ENCODE measurements at regions not wholly inside any gene's neighbourhood (a gene's known extent, or its start where the extent isn't known, plus 50 kb on each side); places are given as distances from the start of the nearest gene placed in this dataset.

GRCh38 chr11:112465433-112466024 is 204.9 kb upstream of the PLET1 start:
- no peak for DNase-seq (ENCODE audit: low read depth)

GRCh38 chr11:112467721-112468120 is 207.1 kb upstream of the PLET1 start:
- DNase-seq (ENCODE audit: low read depth) = no peak

- DNase-seq (ENCODE audit: low read depth) = no peak
Measured at GRCh38 chr11:112469376-112469775, 208.7 kb upstream of the PLET1 start.

- no peak for DNase-seq (ENCODE audit: low read depth)
Measured at GRCh38 chr11:112470355-112470754, 209.7 kb upstream of the PLET1 start.

GRCh38 chr11:112471731-112472130 is 211.1 kb upstream of the PLET1 start:
- DNase-seq (ENCODE audit: low read depth) = no peak

GRCh38 chr11:112477152-112477551 is 216.5 kb upstream of the PLET1 start:
- DNase-seq (ENCODE audit: low read depth) = no peak

GRCh38 chr11:112477581-112478317 is 217.1 kb upstream of the PLET1 start:
- no peak for DNase-seq (ENCODE audit: low read depth)

- DNase-seq (ENCODE audit: low read depth) = no peak
Measured at GRCh38 chr11:112478806-112479205, 218.1 kb upstream of the PLET1 start.

- DNase-seq (ENCODE audit: low read depth) = no peak
Measured at GRCh38 chr11:112481431-112481830, 220.8 kb upstream of the PLET1 start.

- no peak for DNase-seq (ENCODE audit: low read depth)
Measured at GRCh38 chr11:112481893-112482292, 221.2 kb upstream of the PLET1 start.

- no peak for DNase-seq (ENCODE audit: low read depth)
Measured at GRCh38 chr11:112485280-112485679, 224.6 kb upstream of the PLET1 start.

- DNase-seq (ENCODE audit: low read depth) = no peak
Measured at GRCh38 chr11:112497826-112498225, 237.2 kb upstream of the PLET1 start.

- no peak for DNase-seq (ENCODE audit: low read depth)
Measured at GRCh38 chr11:112498701-112499100, 238.0 kb upstream of the PLET1 start.

- DNase-seq (ENCODE audit: low read depth) = no peak
Measured at GRCh38 chr11:112499153-112499880, 238.7 kb upstream of the PLET1 start.

GRCh38 chr11:112499881-112500204 is 239.2 kb upstream of the PLET1 start:
- DNase-seq (ENCODE audit: low read depth) = no peak

GRCh38 chr11:112503410-112503809 is 242.8 kb upstream of the PLET1 start:
- DNase-seq (ENCODE audit: low read depth) = no peak

GRCh38 chr11:112504056-112504455 is 243.4 kb upstream of the PLET1 start:
- DNase-seq (ENCODE audit: low read depth) = no peak

- DNase-seq (ENCODE audit: low read depth) = no peak
Measured at GRCh38 chr11:112506852-112507251, 246.2 kb upstream of the PLET1 start.

GRCh38 chr11:112507281-112507680 is 246.6 kb upstream of the PLET1 start:
- no peak for DNase-seq (ENCODE audit: low read depth)

GRCh38 chr11:112508750-112509149 is 248.1 kb upstream of the PLET1 start:
- DNase-seq (ENCODE audit: low read depth) = no peak

- DNase-seq (ENCODE audit: low read depth) = no peak
Measured at GRCh38 chr11:112509300-112509699, 248.6 kb upstream of the PLET1 start.

GRCh38 chr11:112511271-112511670 is 250.6 kb upstream of the PLET1 start:
- DNase-seq (ENCODE audit: low read depth) = no peak

GRCh38 chr11:112511911-112512310 is 251.3 kb upstream of the PLET1 start:
- no peak for DNase-seq (ENCODE audit: low read depth)
